ENCODE measurements at regions not wholly inside any gene's neighbourhood (a gene's known extent, or its start where the extent isn't known, plus 50 kb on each side); places are given as distances from the start of the nearest gene placed in this dataset.
A peak's percentile ranks its signal among the peaks of the same experiment; 100 is the strongest.

DNA sequence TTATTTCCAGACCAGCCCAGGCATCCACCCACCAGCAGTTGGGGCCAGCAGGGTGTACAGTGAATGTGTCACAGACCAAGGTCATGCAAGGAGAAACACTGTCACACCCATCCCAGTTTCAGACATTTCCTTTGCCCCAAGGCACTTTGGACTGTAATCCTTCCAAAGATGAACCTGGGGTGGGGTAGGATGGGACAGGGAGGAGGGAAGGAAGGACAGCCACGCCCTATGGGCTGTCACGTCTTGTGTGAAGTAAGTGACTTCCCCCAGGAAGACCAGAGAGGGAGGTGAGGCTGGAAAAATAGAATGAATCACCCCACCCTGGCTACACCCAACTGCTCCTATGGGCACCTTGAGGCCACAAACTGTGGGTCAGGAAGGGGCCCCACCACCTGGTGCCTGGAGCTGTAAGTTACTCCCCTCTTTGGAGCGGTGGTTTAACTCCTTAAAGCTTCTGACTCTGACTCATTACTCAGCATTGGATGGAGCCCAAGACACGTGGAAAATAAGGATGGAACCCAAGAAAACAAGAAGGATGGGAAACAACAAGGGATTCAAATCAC, 349.9 kb upstream of the KLF3 start:
- peaks cover 3% of the 10 kb centered on the region for H3K9me3 Mint-ChIP-seq
- H3K4me3 Mint-ChIP-seq: no peak overlapping the region
- no peak overlapping the region for H3K27ac Mint-ChIP-seq
- H3K36me3 Mint-ChIP-seq (ENCODE audit: low read depth): no peaks in the 10 kb centered on the region
- H3K4me1 Mint-ChIP-seq: peaks cover 21% of the 10 kb centered on the region
- H3K27me3 Mint-ChIP-seq (ENCODE audit: low read depth): no peaks in the 10 kb centered on the region
- TF ChIP-seq, protein P1, sequence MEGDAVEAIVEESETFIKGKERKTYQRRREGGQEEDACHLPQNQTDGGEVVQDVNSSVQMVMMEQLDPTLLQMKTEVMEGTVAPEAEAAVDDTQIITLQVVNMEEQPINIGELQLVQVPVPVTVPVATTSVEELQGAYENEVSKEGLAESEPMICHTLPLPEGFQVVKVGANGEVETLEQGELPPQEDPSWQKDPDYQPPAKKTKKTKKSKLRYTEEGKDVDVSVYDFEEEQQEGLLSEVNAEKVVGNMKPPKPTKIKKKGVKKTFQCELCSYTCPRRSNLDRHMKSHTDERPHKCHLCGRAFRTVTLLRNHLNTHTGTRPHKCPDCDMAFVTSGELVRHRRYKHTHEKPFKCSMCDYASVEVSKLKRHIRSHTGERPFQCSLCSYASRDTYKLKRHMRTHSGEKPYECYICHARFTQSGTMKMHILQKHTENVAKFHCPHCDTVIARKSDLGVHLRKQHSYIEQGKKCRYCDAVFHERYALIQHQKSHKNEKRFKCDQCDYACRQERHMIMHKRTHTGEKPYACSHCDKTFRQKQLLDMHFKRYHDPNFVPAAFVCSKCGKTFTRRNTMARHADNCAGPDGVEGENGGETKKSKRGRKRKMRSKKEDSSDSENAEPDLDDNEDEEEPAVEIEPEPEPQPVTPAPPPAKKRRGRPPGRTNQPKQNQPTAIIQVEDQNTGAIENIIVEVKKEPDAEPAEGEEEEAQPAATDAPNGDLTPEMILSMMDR (IDR thresholded peaks at IDR 0.05; ENCODE audit: unreplicated experiment in 3 of 3): no peak

DNA sequence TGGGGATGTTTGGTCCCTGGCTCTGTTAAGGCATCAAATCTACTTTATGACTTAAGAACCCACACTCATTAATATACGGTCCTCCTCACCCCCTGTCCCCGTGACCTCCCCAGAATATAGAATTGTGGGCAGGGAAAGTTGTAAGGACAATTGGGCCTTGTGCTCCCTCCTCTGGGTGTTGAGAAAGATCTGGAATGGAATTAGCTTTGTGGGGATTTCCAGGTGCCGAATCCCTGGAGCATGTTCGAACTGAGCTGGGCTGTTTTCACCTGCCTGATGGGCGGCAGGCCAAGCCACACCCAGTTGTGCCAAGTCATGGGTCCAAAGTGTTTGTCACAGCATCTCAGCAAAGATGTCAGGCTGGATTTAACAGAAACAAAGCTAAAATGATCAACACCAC, 349.3 kb upstream of the KLF3 start:
- TF ChIP-seq, protein P1 (IDR thresholded peaks at IDR 0.05; ENCODE audit: unreplicated experiment in 3 of 3): no peak
- Mint-ChIP-seq H3K36me3 (ENCODE audit: low read depth) (no peaks in the 10 kb centered on the region), H3K27me3 (ENCODE audit: low read depth) (no peaks in the 10 kb centered on the region), H3K4me3 (no peak overlapping the region), H3K4me1 (peaks cover 27% of the 10 kb centered on the region), H3K9me3 (peaks cover 3% of the 10 kb centered on the region), H3K27ac (no peak overlapping the region)

DNA sequence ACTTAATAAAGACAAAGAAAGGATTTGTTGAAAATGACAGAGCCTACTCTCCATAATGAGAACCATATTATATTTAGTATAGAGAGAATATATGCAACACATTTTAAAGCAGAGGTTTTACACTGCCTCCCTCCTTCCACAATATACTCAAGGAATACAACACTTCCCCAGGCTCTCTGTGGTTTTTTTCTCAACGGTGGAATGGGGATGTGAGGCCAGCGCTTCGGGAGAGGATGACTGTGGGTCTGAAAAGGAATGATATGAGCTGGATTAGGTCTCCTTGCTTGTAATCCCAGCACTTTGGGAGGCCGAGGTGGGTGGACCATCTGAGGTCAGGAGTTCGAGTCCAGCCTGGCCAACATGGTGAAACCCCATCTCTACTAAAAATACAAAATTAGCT, 348.7 kb upstream of the KLF3 start:
- H3K4me1 Mint-ChIP-seq: peaks cover 33% of the 10 kb centered on the region
- TF ChIP-seq, protein P1 (IDR thresholded peaks at IDR 0.05; ENCODE audit: unreplicated experiment in 3 of 3): no peak
- H3K4me3 Mint-ChIP-seq: no peak overlapping the region
- no peaks in the 10 kb centered on the region for H3K36me3 Mint-ChIP-seq (ENCODE audit: low read depth)
- H3K27ac Mint-ChIP-seq: peak overlapping the region in 1 of 3 experiments; percentile 46
- H3K9me3 Mint-ChIP-seq: peaks cover 3% of the 10 kb centered on the region
- no peaks in the 10 kb centered on the region for H3K27me3 Mint-ChIP-seq (ENCODE audit: low read depth)

DNA sequence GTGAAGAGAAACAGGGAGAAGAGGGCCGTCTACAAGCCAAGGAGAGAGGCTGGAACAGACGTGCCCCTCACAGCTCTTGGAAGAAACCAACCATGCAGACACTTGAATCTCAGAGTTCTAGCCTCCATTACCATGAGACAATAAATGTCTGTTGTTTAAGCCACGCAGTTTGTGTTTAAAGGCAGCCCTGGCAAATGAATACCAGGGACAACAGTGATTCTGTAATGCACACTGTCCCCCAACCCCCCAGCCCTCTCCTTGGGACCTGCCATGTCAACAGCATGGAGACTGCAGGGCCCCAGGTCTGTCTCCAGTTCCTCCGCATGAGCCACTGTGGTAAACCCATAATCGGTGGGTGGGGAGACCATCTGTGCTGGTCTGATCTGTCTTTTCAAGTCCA, 348.0 kb upstream of the KLF3 start:
- TF ChIP-seq, protein P1 (IDR thresholded peaks at IDR 0.05; ENCODE audit: unreplicated experiment in 3 of 3): no peak
- Mint-ChIP-seq H3K27me3 (ENCODE audit: low read depth) (no peaks in the 10 kb centered on the region), H3K27ac (no peak overlapping the region), H3K4me1 (peaks cover 40% of the 10 kb centered on the region), H3K36me3 (ENCODE audit: low read depth) (no peaks in the 10 kb centered on the region), H3K4me3 (no peak overlapping the region), H3K9me3 (peaks cover 3% of the 10 kb centered on the region)

- Mint-ChIP-seq H3K36me3 (ENCODE audit: low read depth) (no peaks in the 10 kb centered on the region), H3K4me3 (no peak overlapping the region), H3K27me3 (ENCODE audit: low read depth) (no peaks in the 10 kb centered on the region), H3K9me3 (peaks cover under 1% of the 10 kb centered on the region), H3K27ac (peak overlapping the region in 2 of 3 experiments; percentile 7 to 28), H3K4me1 (peaks cover 41% of the 10 kb centered on the region)
- TF ChIP-seq, protein P1 (IDR thresholded peaks at IDR 0.05; ENCODE audit: unreplicated experiment in 3 of 3): no peak
These were observed 346.8 kb upstream of the KLF3 start for GRCh38 chr4:38317041-38317674.

Data from nephron (organoid).